OCI-LY7 (cell line): ENCODE measurements at regions not wholly inside any gene's neighbourhood (a gene's known extent, or its start where the extent isn't known, plus 50 kb on each side); places are given as distances from the start of the nearest gene placed in this dataset.

Experiments
- CTCF ChIP-seq: fragments of 200-600 bp; sonication (generic); conservative IDR thresholded peaks from 2 replicates; pipeline ENCODE4 v1.5.1; 2014; ENCODE audit warnings: mild to moderate bottlenecking, antibody characterized with exemption, low read length, moderate library complexity, mixed read lengths
- EZH2phosphoT487 ChIP-seq: fragments of 200-600 bp; sonication (generic); IDR thresholded peaks from 2 replicates; pipeline ENCODE4 v1.6.1; 2018; ENCODE audit warnings: low read depth, borderline replicate concordance, mild to moderate bottlenecking, mixed run types, antibody characterized with exemption, low read length, moderate library complexity, mixed read lengths

GRCh38 chr6:132931313-132931712 is 116.9 kb downstream of the RPS12 start:
- TF ChIP-seq EZH2phosphoT487 (no peak), CTCF (no peak)
